ENCODE measurements at regions not wholly inside any gene's neighbourhood (a gene's known extent, or its start where the extent isn't known, plus 50 kb on each side); places are given as distances from the start of the nearest gene placed in this dataset.

DNA sequence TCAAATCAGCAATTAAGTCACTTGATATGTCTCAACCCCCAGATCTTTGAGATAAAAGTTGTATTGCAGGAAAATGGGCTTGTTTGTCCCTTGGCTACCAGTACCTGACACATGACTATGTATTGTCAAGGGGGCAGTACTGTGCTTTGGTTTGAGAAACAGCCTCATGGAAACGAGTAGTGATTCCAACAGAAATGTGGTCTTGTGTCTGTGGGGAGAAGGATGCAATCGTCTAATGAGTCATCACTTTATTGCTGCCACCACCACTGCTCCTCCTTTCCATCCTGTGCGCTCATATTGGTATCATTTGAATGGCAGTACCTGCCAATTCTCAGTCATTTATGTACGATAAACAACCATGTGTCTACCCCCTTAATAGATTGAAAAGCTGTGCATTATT, 72.8 kb upstream of the ARHGAP5 start:
- DNase-seq (ENCODE audit: low spot score) = no peak

DNA sequence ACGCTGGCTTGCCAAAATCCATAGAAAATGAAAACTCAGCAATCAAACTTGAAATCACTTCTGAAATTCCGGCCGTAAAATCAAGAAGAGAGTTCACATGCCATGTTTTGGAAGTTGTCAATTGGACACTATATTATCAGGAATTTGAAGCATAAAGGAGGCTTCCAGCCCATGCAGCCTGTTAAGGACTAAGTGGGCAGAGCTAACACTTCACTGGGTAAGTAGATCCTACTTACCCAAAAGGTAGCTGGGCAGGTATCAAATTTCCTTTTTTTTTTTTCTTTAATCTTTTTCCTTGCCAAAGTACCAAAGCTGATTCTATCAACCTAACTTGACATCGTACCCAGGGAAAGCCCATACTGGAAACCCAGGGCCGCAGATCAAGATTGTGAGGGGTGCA, 71.5 kb upstream of the ARHGAP5 start:
- no peak for DNase-seq (ENCODE audit: low spot score)

DNA sequence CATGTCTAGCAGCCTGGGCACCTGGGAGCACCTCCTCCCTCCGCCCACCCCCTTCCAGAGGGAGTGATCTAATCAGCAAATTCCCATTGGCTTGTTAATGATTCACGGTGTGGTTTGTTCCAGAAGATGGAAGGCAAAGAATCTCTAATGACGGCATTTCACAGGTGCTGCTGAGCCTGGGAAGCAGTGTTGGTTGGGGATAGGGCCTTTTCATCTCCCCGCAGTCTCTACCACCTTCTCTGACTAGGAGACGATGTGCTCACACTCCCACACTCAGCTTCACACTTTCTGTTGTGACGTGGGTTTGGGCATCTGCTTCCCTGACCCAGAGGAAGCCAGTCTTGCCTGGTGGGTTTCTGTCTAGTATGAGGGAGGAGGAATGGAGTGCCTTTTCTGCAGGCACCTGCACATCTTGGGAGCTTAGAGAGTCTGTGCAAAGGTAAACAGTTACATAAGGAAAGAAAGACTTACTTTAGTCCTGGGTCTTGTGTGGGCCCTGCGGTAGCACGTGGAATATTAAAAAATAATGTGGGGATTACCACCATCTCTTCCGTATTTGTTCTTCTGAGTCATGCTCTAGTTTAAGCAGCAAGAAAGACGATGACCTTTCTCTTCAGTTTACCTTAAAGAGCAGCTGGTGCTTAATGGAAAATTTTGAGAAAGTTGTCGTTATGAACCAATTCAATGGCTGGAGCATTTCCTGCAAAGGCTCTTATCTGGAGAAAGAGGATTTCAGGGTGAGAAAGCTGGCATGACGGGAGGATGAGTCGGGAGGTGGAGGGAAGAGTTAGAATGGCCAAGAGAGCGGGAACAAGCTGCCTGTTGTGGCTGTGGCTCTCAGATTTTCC, 70.6 kb upstream of the ARHGAP5 start:
- no peak for DNase-seq (ENCODE audit: low spot score)

DNA sequence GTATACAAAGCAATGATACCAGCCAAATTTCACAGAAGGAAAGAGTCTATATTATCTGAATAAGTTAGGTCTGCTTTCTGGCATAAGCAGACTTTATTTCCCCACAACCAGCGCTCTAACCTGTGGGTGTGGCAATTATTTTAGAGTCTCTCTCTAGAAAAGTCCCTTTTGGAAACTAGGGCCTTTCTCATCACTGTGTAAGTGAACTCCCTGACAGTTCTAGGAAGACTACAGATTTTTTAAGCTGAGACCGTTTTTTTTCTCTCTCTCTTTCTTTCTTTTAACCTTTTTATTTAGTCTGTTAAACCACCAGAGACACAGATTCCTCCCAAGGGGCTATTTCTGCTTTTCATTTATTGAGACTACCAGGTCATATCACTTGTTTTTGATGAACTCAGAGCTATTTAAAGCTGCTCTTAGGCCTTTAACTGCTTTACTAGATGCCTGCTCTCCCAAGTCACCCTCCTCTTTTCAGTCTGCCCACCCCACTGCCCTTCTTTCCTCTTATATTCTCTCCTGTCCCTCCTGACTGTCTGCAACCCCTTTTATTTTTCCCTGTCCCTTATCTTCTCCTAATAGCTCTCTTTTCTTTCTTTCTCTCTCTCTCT, 69.2 kb upstream of the ARHGAP5 start:
- no peak for DNase-seq (ENCODE audit: low spot score)

DNA sequence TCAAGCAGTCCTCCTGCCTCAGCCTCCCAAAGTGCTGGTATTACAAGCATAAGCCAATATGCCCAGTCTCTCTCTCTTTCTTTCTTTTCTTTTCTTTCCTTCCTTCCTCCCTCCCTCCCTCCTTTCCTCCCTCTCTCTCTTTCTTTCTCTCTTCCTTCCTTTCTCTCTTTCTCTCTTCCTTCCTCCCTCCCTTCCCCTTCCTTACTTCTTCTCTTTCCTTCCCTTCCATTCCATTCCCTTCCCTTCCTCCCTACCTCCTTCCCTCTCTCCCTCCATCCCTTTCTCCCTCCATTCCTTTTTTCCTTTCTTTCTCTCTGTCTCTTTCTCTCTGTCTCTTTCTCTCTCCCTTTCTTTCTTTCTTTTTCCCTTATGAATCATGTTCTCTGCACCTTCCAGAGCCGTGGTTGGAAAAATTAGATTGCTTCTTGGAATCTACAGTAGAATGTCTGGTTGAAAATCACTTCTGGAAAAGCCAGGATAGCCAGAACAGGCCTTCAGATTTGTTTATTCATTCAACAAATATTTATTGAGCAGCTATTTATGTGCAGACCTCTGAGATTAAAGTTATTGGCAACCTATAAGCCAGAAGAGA, 68.4 kb upstream of the ARHGAP5 start:
- no peak for DNase-seq (ENCODE audit: low spot score)

DNA sequence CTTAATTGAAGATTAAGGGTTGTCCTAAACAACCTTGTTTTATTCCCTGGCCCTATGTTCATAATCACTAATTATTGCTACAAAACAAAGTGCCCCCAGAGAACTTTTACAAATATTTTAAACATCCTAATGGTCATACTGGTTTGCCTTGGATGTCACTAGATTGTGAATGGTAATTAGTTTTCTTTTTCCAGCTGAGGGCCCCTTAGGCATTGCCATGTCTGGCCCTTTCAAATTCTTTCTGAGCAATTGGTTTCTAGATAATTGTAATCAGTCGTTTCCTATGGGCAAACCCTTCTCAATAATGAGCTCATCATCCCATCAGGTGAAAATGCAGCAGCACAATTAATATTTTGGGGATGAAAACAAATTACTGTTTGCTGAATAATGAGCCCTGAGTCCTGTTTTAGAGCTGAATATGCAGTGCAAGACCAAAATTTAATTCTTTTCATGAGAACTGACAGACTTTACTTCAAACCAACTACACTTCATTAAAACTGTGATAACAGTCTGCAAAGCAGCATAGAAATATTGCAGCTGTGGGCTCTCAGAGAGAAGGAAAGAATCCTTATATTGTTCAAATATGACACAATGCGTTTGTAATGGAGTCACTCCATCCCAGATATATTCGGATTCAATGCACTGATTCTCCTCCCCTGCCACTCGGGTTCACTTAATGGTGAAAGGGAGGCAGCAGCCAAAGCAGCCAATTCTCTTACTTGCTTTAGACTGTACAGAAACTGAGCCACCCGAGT, 67.7 kb upstream of the ARHGAP5 start:
- no peak for DNase-seq (ENCODE audit: low spot score)

DNA sequence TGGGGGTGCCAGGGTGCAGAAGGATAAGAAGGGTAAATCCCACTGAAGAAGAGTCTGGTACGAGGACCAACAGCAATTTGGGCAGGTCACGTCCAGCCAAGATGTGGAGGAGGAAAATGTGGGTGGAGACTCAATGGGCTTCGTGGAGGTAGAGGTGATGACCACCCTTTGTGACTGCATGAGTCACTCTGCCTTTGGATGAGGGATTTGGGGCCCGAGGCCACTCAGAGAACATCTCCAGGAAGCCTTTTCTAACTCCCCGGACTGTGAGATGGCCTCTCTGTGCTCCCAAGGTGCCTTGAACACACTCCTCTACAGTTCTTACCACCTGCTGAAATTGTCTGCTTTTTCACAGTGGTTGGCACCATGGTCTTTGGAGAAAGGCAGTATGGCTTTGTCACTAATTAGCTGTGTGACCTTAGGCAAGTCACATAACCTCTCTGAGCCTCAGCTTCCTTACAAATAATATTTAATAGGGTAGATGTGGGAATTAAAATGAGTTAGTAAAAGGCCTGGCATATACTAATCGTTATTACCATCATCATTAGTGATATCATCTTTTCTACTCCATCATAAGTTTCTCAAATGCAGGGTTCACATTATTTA, 67.0 kb upstream of the ARHGAP5 start:
- no peak for DNase-seq (ENCODE audit: low spot score)

DNA sequence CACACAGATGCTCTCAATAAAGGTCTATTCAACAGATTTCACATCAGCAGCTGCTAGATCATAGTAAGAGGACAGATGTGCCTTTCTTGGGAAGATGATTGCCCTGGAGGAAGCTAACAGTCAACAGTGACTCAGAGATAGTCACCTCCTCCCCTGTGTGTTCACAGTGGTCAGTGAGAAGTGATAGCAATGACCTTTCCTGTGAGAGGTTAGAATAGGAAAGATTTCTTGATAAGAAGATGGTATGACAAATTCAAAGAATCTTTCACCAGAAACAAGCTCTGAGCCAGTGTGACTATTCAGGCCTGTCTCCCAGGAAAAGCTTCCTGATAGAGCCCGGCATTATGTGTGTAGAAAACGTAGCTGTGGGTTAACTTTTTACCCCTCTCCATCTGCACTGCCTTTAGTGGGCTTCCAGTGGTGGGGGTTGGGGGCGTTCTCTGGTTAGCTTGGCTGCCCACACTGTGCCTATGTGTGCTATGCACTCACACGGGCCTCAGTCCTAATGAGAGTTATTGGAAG, 66.4 kb upstream of the ARHGAP5 start:
- DNase-seq (ENCODE audit: low spot score) = peak; percentile 26

DNA sequence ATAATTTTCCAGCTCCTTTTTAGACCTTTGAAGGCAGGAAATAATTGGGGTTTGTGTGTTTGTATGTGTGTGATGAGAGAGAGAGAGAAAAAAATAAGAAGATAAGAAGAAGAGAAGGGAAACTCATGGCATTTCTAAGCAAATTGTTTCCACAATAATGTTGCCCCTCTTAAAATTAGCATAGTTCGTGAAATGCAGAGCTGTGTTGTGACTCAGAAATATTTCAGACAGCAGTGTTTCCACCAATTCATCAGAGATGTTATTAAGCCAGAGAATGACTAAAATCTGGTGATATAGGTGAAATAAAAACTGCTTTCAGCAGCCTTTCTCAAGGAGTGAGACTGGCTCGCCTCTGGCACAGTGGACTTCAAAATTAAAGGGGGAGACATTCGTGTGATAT, 65.9 kb upstream of the ARHGAP5 start:
- DNase-seq (ENCODE audit: low spot score) = no peak

DNA sequence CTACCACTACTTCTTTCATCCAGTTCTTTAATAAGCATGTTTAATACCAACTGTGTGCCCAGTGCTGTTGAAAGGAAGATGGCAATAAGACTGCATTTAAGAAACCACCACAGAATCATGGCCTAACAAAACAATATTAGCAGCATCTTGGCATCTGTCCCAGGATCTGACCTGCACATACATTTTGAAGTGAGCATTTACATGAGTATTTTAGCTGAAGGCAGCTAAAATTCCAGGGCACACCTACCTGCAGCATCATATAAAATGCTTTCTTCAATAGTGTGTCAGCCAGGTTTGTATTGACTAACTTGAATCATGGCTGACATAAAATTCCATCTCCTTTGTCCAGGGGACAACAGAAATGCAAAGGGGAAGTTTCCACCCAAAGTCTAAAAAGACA, 65.0 kb upstream of the ARHGAP5 start:
- DNase-seq (ENCODE audit: low spot score) = no peak

DNA sequence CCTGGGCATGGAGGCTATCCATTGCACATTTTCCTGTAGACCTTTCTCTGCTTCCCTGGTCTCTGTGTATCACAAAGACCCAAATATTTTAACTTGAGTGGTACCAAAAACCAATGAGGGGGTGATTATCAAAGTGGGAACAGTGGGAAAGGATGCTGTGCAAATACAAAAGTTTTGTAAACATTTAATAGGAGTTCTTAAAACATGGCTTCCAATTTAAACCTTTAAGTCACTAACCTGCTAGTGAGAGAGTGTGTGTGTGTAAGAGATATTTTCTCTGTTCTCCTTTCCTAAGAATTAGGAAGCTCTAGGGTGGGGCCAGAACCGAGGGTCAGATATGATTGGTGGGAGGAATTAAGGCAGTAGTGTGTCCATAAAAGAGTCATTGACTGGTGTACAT, 64.5 kb upstream of the ARHGAP5 start:
- no peak for DNase-seq (ENCODE audit: low spot score)

DNA sequence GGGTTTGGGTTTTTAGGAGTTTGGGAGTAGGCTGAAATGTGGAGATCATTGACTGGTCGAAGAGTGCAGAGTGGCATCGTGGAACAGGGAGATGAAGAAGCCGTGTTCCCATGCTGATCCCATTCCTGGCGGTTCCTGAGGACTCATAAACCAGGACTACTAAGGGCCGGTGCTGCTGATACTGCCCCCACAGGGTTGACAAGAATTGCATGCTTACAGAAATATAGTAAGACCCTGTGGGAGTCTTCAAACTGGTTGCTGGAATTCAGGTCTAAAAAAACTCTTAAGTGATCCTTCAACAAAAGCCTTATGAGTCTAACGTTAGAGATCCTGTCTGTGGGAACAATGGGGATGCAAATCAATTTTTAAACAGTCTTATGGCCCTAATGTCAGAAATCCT, 64.0 kb upstream of the ARHGAP5 start:
- DNase-seq (ENCODE audit: low spot score) = no peak

DNA sequence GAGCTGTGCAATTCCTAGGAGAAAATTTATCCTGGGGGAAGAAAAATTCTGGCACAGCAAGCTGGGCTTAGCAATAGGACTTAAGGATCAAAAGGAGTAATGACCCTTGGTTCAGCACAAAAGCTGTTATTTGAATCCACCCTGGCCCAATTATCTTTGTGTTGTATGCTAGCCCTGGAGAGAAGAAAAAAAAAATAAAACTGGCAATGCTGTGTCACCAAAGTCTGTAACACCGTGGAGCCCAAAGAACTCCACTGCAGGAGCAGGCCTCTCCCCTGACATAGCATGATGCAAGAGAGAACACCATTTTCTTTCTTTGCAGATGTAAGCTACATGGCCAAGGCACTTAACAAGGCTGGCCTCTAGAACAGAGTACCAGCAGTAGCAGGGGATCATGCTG, 63.0 kb upstream of the ARHGAP5 start:
- DNase-seq (ENCODE audit: low spot score) = no peak

DNA sequence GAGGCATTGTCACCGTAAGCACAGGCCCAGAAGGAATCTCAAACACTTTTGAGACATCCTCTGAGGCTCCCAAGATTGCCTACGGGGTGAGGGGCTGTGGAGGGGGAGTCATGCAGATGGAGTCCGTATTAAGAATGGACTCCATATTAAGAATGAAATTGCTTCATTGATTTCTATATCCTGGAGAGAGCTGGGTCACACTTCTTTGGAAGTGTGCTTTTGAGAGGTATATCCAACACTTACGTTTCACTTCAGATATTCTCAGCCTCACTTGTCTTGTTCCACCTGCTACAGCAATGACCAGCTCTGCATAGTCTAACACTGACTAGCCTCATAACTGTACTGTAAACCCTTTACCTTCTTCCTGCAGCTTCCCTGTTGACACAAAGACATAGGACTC, 62.6 kb upstream of the ARHGAP5 start:
- DNase-seq (ENCODE audit: low spot score) = no peak

DNA sequence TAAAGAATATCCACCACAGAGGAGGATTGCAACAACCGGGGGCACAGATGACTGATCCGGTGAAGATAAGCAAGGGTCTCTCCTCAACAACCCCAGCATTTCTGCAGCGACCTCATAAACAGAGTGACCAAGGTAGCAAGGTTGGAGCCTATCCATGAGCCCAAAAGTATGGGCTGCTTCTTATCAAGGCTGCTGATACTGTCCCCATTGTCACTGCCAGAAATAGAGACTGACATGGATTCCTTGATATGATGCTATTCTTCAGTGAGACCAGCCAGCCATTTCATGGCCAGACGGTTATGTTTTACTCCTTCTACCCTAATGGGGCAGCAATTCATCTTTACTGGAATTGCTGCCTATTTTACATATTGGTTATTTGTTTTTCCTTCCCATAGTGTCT, 61.9 kb upstream of the ARHGAP5 start:
- DNase-seq (ENCODE audit: low spot score) = no peak

DNA sequence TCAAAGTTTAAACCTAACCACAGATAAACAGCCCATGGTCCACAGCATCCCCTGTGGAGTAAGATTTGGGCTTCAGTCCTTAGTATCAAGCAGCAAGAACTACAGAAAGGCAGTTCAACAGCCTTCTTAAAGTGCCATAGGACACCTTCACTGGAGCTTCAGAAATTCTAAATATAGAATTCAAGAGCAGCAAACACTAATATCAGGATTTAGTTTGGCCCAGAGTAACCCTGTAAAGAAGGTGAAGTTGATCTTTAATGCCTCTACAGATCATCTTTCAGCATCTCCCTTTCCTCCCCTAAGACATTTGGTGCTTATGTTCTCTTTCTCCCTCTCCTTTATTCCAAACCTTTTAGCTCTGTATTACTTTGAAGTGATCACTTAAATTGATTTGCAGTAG, 59.5 kb upstream of the ARHGAP5 start:
- no peak for DNase-seq (ENCODE audit: low spot score)

DNA sequence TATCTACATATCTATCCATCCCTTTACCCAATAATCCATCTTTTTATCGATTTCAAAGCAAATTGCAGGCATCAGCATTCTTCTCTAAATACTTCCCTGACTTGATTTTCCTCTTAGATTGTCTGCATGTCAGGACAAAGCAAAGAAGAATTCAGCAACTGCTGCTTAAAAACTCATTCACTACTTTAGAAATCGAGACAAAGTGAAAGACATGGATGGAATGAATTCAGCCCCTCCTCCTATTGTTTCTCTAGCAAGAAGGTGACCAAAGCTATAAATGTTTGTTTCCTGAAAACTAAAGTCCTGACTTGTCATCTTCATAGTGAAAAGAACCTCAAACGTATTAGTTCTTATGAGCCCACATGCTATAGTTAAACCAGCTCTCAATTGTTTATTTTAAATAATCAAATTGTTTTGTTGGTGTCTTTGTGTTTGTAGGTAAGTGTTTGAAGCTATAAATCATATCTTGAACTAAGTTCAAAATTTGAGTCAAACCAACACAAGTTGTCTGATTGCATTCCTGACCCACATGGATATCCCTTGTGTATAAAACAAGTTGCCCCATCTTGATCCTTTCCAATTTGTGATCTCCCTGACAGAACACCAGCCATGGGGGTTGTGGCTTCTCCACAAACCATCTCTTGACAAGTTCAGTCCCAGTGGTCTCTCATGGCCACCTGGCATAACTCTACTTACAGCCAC, 58.6 kb upstream of the ARHGAP5 start:
- DNase-seq (ENCODE audit: low spot score) = no peak

DNA sequence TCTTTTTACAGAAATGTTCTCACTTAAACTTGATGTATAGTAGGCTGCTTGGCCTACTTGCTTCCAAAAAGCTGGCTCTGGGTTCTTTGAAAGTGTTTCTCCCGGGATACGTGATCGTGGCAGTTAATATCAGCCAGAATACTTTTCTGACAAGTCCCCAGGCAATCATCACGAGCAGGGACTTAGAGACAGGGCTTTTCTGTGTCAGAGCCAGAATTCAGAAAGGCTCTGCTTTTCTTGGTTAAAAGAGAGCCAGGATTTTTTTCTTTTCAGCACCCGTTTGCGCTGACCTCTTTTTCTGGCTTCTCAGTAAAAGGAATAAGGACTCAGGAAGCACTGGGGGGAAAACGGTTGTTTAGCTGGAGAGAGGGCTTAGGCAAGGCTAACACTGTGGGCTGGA, 57.8 kb upstream of the ARHGAP5 start:
- no peak for DNase-seq (ENCODE audit: low spot score)

DNA sequence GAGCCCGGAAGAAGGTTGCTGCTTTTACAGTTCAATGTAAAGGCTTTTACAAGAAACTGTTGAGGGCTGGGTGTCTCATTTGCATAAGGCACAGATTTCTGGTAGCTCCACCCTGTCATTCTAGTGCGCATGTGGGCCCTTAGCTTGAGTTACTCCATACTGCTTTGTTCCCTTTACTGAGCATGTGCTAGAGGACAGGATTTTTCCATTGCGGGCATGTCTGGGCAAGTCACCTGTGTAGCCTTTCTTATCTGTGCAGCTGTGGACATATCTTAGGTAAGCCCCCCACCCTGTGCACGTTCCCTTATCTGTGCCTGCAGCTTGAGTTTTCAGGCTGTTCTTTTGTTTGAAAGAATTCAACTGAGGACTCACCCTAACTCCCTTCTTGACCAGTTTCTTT, 56.2 kb upstream of the ARHGAP5 start:
- DNase-seq (ENCODE audit: low spot score) = no peak

DNA sequence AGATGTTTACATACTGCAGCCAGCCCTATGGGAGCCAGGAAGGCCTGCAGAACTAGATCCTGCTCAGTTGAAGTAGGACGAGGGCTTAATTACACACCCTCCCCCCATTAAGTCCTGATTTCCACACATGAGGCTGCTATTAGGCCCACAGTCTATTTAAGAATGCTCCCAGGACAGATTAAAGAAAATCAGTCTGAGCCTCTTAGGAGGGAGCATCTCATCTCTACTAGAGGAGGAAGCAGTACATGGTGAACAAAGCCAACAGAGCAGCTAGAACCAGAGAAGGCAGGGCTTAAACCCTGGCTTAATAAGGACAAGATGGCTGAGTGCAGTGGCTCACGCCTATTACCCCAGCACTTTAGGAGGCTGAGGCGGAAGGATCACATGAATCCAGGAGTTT, 55.8 kb upstream of the ARHGAP5 start:
- no peak for DNase-seq (ENCODE audit: low spot score)

DNA sequence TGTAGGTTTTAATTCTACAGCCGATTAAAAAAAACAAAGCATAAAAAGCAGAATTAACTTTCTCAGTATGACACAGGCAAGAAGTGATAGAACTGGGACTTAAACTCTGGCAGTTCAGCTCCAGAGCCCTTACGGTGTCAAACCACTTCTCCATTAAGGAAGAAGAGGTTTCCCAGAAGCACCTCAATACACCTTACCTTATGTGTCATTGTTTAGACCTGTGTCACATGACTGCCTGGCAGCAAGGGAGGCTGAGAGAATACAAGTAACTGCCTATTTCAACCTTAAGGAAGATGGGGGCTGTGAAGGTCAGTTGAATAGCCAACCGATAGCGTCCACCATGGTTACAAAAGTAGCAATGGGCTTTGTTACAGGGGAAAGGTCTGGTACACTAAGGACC, 54.6 kb upstream of the ARHGAP5 start:
- no peak for DNase-seq (ENCODE audit: low spot score)

Data from AG08396 (cell line).